ENCODE measurements at regions not wholly inside any gene's neighbourhood (a gene's known extent, or its start where the extent isn't known, plus 50 kb on each side); places are given as distances from the start of the nearest gene placed in this dataset.
"Not testable (repeated sequence)": the region's sequence is repeated elsewhere in the genome, so short reads cannot be mapped to it uniquely, and the experiment has no call there.

GRCh38 chr10:16242446-16242845, 194.4 kb upstream of the PTER start:
- no peaks in the 10 kb centered on the region for H3K36me3 ChIP-seq (replicated peaks; ENCODE audit: insufficient read depth, low read length)
- no peak for TF ChIP-seq CTCF (IDR thresholded peaks at IDR 0.05; ENCODE audit: low read length)
- TF ChIP-seq EZH2 (optimal IDR thresholded peaks at IDR 0.05; ENCODE audit: low read depth, low read length): no peak
- no peak for TF ChIP-seq EZH2phosphoT487 (IDR thresholded peaks at IDR 0.05; ENCODE audit: low read length)
- no peaks in the 10 kb centered on the region for H3K9me2 ChIP-seq (replicated peaks; ENCODE audit: insufficient read depth, low read length)
- DNase-seq: no peak
- H3K9me3 ChIP-seq (replicated peaks; ENCODE audit: insufficient read depth, low read length): no peaks in the 10 kb centered on the region
- H3F3A ChIP-seq (ENCODE audit: insufficient read depth, low read length): no peaks in the 10 kb centered on the region
- H3K4me1 ChIP-seq (ENCODE audit: low read length): no peaks in the 10 kb centered on the region
- H4K20me1 ChIP-seq (ENCODE audit: insufficient read depth, low read length): no peaks in the 10 kb centered on the region
- no peak overlapping the region for H3K27ac ChIP-seq (ENCODE audit: low read length)
- no peak overlapping the region for H3K4me2 ChIP-seq (ENCODE audit: low read depth, low read length)
- no peaks in the 10 kb centered on the region for H3K79me2 ChIP-seq (ENCODE audit: low read length)
- no peak overlapping the region for H3K4me3 ChIP-seq (ENCODE audit: low read length)
- no peak overlapping the region for H2AFZ ChIP-seq (ENCODE audit: low read length)
- no peaks in the 10 kb centered on the region for H3K27me3 ChIP-seq (replicated peaks; ENCODE audit: insufficient read depth, low read length)
- no peak overlapping the region for H3K9ac ChIP-seq (ENCODE audit: low read length)

- Histone ChIP-seq H3K36me3 (replicated peaks; ENCODE audit: insufficient read depth, low read length) (no peaks in the 10 kb centered on the region), H3K9me3 (replicated peaks; ENCODE audit: insufficient read depth, low read length) (no peaks in the 10 kb centered on the region), H3K9me2 (replicated peaks; ENCODE audit: insufficient read depth, low read length) (no peaks in the 10 kb centered on the region), H2AFZ (ENCODE audit: low read length) (no peak overlapping the region), H3K4me1 (ENCODE audit: low read length) (no peaks in the 10 kb centered on the region), H3K4me3 (ENCODE audit: low read length) (no peak overlapping the region), H4K20me1 (ENCODE audit: insufficient read depth, low read length) (no peaks in the 10 kb centered on the region), H3F3A (ENCODE audit: insufficient read depth, low read length) (no peaks in the 10 kb centered on the region), H3K27me3 (replicated peaks; ENCODE audit: insufficient read depth, low read length) (no peaks in the 10 kb centered on the region), H3K9ac (ENCODE audit: low read length) (no peak overlapping the region), H3K27ac (ENCODE audit: low read length) (no peak overlapping the region), H3K4me2 (ENCODE audit: low read depth, low read length) (no peak overlapping the region), H3K79me2 (ENCODE audit: low read length) (no peaks in the 10 kb centered on the region)
- TF ChIP-seq EZH2 (optimal IDR thresholded peaks at IDR 0.05; ENCODE audit: low read depth, low read length): no peak
- DNase-seq: no peak
Measured at GRCh38 chr10:16242859-16243613, 193.8 kb upstream of the PTER start.

- DNase-seq; H3K4me2 ChIP-seq (ENCODE audit: low read depth, low read length); H3K27ac ChIP-seq (ENCODE audit: low read length); H3K79me2 ChIP-seq (ENCODE audit: low read length); H2AFZ ChIP-seq (ENCODE audit: low read length); H3K4me1 ChIP-seq (ENCODE audit: low read length); H3K9me2 ChIP-seq (replicated peaks; ENCODE audit: insufficient read depth, low read length); H3K4me3 ChIP-seq (ENCODE audit: low read length); H3K9ac ChIP-seq (ENCODE audit: low read length); H3F3A ChIP-seq (ENCODE audit: insufficient read depth, low read length); H3K27me3 ChIP-seq (replicated peaks; ENCODE audit: insufficient read depth, low read length); H4K20me1 ChIP-seq (ENCODE audit: insufficient read depth, low read length); H3K36me3 ChIP-seq (replicated peaks; ENCODE audit: insufficient read depth, low read length); H3K9me3 ChIP-seq (replicated peaks; ENCODE audit: insufficient read depth, low read length): not testable (repeated sequence)
Measured at GRCh38 chr10:16250136-16250535, 186.7 kb upstream of the PTER start.

- no peaks in the 10 kb centered on the region for H3K27me3 ChIP-seq (replicated peaks; ENCODE audit: insufficient read depth, low read length)
- no peak overlapping the region for H3K27ac ChIP-seq (ENCODE audit: low read length)
- no peaks in the 10 kb centered on the region for H4K20me1 ChIP-seq (ENCODE audit: insufficient read depth, low read length)
- H2AFZ ChIP-seq (ENCODE audit: low read length): no peak overlapping the region
- no peaks in the 10 kb centered on the region for H3K9me3 ChIP-seq (replicated peaks; ENCODE audit: insufficient read depth, low read length)
- no peak overlapping the region for H3K4me3 ChIP-seq (ENCODE audit: low read length)
- H3F3A ChIP-seq (ENCODE audit: insufficient read depth, low read length): no peaks in the 10 kb centered on the region
- no peak for DNase-seq
- H3K79me2 ChIP-seq (ENCODE audit: low read length): no peaks in the 10 kb centered on the region
- no peaks in the 10 kb centered on the region for H3K4me1 ChIP-seq (ENCODE audit: low read length)
- no peak overlapping the region for H3K9ac ChIP-seq (ENCODE audit: low read length)
- TF ChIP-seq CTCF (IDR thresholded peaks at IDR 0.05; ENCODE audit: low read length) (no peak), EZH2phosphoT487 (IDR thresholded peaks at IDR 0.05; ENCODE audit: low read length) (no peak), EZH2 (optimal IDR thresholded peaks at IDR 0.05; ENCODE audit: low read depth, low read length) (no peak)
- no peaks in the 10 kb centered on the region for H3K36me3 ChIP-seq (replicated peaks; ENCODE audit: insufficient read depth, low read length)
- H3K4me2 ChIP-seq (ENCODE audit: low read depth, low read length): no peak overlapping the region
- H3K9me2 ChIP-seq (replicated peaks; ENCODE audit: insufficient read depth, low read length): no peaks in the 10 kb centered on the region
Measured at GRCh38 chr10:16256336-16256735, 180.5 kb upstream of the PTER start.
